Kidney epithelial cell (primary cell): ENCODE measurements at regions not wholly inside any gene's neighbourhood (a gene's known extent, or its start where the extent isn't known, plus 50 kb on each side); places are given as distances from the start of the nearest gene placed in this dataset.

Experiments used
- DNase-seq: peaks from one replicate; pipeline ENCODE4 v3.0.0-alpha.2; 2010; ENCODE audit warnings: low read depth
- H3K27me3 ChIP-seq: 2 replicates; pipeline ENCODE4 v1.6.0; 2011; ENCODE audit warnings: low read length; ENCODE audit not compliant: control insufficient read depth, insufficient read depth
- H3K36me3 ChIP-seq: 2 replicates; pipeline ENCODE4 v1.5.1; 2011; ENCODE audit warnings: low read length; ENCODE audit not compliant: control insufficient read depth, insufficient read depth
- H3K4me3 ChIP-seq: 2 replicates; pipeline ENCODE4 v1.5.1; 2011; ENCODE audit warnings: low read depth, mild to moderate bottlenecking, control low read depth, low read length
- TF ChIP-seq, protein P1 (sequence below): IDR thresholded peaks from 2 replicates; pipeline ENCODE4 v1.5.1; 2011; ENCODE audit warnings: mild to moderate bottlenecking, moderate library complexity, low read length, control low read depth, inconsistent platforms; ENCODE audit not compliant: insufficient read depth, poor library complexity, severe bottlenecking

DNA sequence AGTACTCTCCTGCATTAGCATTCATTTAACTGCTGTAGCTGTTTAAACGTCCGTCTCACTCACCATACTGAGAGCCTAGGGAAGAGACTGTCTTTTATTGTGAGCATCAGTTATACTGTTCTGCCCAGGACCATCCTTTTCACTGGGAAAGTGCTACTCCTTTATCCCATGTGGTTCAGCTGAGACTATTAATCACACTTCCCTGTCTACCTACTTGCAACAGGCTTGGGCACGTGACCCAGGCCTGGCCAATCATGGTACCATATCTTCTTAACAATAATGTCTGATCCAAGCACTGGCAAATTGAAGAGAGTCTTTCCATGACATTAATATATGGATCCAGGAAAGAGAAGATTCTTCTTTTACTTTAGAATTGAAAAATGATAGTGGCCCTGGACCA, 108.1 kb downstream of the TM2D1 start:
- DNase-seq: no peak
- Histone ChIP-seq H3K36me3 (no peaks in the 10 kb centered on the region), H3K27me3 (no peaks in the 10 kb centered on the region), H3K4me3 (no peak overlapping the region)
- TF ChIP-seq, protein P1, sequence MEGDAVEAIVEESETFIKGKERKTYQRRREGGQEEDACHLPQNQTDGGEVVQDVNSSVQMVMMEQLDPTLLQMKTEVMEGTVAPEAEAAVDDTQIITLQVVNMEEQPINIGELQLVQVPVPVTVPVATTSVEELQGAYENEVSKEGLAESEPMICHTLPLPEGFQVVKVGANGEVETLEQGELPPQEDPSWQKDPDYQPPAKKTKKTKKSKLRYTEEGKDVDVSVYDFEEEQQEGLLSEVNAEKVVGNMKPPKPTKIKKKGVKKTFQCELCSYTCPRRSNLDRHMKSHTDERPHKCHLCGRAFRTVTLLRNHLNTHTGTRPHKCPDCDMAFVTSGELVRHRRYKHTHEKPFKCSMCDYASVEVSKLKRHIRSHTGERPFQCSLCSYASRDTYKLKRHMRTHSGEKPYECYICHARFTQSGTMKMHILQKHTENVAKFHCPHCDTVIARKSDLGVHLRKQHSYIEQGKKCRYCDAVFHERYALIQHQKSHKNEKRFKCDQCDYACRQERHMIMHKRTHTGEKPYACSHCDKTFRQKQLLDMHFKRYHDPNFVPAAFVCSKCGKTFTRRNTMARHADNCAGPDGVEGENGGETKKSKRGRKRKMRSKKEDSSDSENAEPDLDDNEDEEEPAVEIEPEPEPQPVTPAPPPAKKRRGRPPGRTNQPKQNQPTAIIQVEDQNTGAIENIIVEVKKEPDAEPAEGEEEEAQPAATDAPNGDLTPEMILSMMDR: no peak

DNA sequence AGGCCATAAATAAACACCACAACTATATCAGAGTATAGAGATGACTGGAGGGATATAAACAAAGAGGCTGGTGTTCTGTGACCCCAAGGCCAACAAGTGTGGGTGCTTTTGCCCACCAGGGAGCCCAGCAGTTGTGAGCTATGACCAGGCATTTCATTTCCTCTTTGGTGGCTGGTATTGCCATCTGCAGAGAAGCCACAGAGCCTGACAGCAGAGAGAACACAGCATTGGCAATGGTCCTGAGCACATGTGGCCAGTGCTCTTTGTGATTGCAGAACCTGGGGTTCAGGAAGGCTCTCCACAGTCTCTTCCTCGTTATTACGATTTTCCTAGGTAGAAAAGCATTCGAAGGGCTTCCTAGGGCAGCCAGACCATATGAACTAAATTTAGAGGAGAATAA, 112.3 kb downstream of the TM2D1 start:
- no peak overlapping the region for H3K4me3 ChIP-seq
- TF ChIP-seq, protein P1: no peak
- DNase-seq: no peak
- H3K36me3 ChIP-seq: no peaks in the 10 kb centered on the region
- no peaks in the 10 kb centered on the region for H3K27me3 ChIP-seq

- Histone ChIP-seq H3K36me3 (no peaks in the 10 kb centered on the region), H3K27me3 (no peaks in the 10 kb centered on the region), H3K4me3 (no peak overlapping the region)
- DNase-seq: no peak
- TF ChIP-seq, protein P1: no peak
These were observed 115.9 kb downstream of the TM2D1 start for GRCh38 chr1:61609040-61609439.

DNA sequence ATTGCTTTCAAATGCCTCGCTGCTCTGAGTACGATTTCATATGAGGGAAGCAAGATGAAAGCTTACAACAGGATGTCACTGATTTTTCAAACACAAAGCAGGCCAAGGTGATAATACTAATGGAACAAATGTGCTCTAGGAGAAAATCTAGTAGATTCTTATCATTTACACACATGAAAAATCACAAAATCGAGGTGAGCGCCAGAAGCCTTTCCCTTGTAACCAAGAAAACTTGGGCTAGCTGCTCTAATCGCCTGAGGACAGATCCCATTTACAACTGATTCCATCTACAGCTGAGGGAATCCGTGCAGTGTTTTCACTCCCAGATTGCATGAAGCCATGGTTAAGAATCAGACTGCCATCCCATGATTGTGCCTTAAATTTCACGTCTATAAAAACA, 117.5 kb downstream of the TM2D1 start:
- no peak for DNase-seq

DNA sequence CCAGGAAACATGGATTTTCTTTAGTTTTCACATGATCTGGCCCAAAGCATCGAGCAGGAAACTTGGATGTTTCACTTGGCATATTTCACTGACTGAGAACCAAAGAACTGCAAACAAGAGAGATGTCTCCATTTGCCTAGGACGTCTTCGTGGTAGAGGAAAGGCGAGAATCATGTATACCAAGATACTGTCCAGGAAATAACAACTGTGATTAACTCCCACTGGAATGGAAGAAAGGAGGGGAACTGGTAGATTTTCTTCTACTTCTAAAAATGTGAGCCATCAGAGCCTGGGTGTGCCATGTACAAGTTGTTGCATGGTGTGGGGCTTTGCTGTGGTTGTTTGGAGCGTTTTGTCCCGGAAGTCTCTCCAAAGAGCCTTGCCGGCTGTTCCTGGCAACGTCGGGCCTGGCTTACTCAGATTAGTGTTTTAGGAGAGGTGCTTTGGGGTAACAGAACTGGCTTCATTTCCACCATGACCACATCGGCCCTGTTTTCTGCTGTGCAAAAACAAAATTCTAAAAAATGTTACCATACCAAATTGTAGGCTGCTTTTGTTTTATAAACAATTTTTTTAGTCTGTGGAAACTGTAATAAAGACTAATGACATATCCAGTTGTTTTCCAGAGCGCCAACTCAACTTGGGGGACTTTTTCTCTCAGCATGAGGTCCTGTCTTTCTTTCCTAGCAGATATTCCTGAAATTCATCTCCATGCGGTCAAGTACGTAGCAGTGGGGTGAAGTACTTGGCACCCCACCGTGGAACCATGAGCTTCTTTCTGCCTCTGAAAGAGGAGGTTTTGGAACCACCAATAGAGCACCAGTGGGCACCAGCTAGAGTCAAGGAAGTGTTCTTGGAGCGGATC, 118.3 kb downstream of the TM2D1 start:
- TF ChIP-seq, protein P1: no peak
- Histone ChIP-seq H3K36me3 (no peaks in the 10 kb centered on the region), H3K27me3 (no peaks in the 10 kb centered on the region), H3K4me3 (no peak overlapping the region)
- DNase-seq: no peak

More for the DNA sequence above, 117.5 kb downstream of the TM2D1 start:
- TF ChIP-seq, protein P1: no peak
- no peaks in the 10 kb centered on the region for H3K27me3 ChIP-seq
- H3K4me3 ChIP-seq: no peak overlapping the region
- no peaks in the 10 kb centered on the region for H3K36me3 ChIP-seq

DNA sequence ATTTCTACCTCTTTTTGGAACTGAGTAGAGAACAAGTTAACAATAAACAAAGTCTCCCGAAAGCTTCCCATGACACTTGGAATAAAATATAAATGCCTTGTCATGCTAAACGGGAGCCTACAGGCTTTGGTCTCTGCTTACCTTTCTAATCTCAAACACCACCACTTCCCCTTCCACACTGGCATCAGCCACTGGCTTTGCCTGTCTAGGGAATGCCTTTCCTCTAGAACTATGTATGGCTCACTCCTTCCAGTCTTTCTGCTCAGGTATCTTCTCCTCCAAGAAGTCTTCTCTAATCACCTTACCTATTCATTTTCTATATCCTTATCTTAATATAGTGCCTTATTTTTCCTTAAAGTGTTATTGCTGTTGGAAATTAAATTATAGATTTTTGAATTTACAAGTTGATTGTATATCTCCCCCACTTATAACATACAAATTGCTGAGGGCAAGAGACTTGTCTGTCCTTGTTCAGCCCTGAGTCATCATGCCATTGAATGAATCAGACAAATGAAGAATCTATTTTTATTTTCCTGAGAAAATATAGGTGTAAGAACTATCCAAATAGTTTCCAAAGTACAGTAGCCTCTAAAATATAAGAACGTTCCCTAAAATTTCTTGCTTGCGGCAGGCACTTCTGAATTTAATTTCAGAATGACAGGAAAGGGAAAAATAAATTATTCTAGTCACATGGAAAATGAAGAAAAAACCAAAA, 119.2 kb downstream of the TM2D1 start:
- TF ChIP-seq, protein P1: no peak

More for the DNA sequence above, 119.2 kb downstream of the TM2D1 start:
- Histone ChIP-seq H3K27me3 (no peaks in the 10 kb centered on the region), H3K4me3 (no peak overlapping the region), H3K36me3 (no peaks in the 10 kb centered on the region)
- DNase-seq: peak; percentile 4
